GM18517 (cell line): ENCODE measurements at regions not wholly inside any gene's neighbourhood (a gene's known extent, or its start where the extent isn't known, plus 50 kb on each side); places are given as distances from the start of the nearest gene placed in this dataset.
"Not testable (repeated sequence)": the region's sequence is repeated elsewhere in the genome, so short reads cannot be mapped to it uniquely, and the experiment has no call there.

ENCODE experiments used
- ATAC-seq: cut with Tn5 transposase; IDR thresholded peaks from one replicate; pipeline ENCODE4 v1.9.1; 2021; ENCODE audit warnings: mild to moderate bottlenecking, moderate library complexity; ENCODE audit not compliant: unreplicated experiment

GRCh38 chr2:145927131-145927950 lies 1407.4 kb upstream of the ZEB2 start:
- ATAC-seq: no peak

GRCh38 chr2:145925591-145925990 lies 1405.7 kb upstream of the ZEB2 start:
- no peak for ATAC-seq

- no peak for ATAC-seq
These were observed 1399.6 kb upstream of the ZEB2 start for GRCh38 chr2:145919477-145919876.

- ATAC-seq: no peak
These were observed 1399.0 kb upstream of the ZEB2 start for GRCh38 chr2:145918951-145919350.

- no peak for ATAC-seq
These were observed 1396.9 kb upstream of the ZEB2 start for GRCh38 chr2:145916799-145917198.

- no peak for ATAC-seq
These were observed 1394.8 kb upstream of the ZEB2 start for GRCh38 chr2:145914716-145915115.

- ATAC-seq: peak; percentile 42
These were observed 1390.5 kb upstream of the ZEB2 start for GRCh38 chr2:145910416-145910815.

- no peak for ATAC-seq
These were observed 1389.8 kb upstream of the ZEB2 start for GRCh38 chr2:145909766-145910165.

GRCh38 chr2:145909175-145909755 lies 1389.3 kb upstream of the ZEB2 start:
- no peak for ATAC-seq

- no peak for ATAC-seq
These were observed 1386.4 kb upstream of the ZEB2 start for GRCh38 chr2:145906354-145906753.

- ATAC-seq: no peak
These were observed 1385.5 kb upstream of the ZEB2 start for GRCh38 chr2:145905371-145905770.

GRCh38 chr2:145897151-145897550 lies 1377.2 kb upstream of the ZEB2 start:
- no peak for ATAC-seq

GRCh38 chr2:145887915-145888314 lies 1368.0 kb upstream of the ZEB2 start:
- no peak for ATAC-seq

- ATAC-seq: not testable (repeated sequence)
These were observed 1361.1 kb upstream of the ZEB2 start for GRCh38 chr2:145880997-145881396.

GRCh38 chr2:145875016-145875415 lies 1355.1 kb upstream of the ZEB2 start:
- no peak for ATAC-seq

- ATAC-seq: no peak
These were observed 1354.5 kb upstream of the ZEB2 start for GRCh38 chr2:145874466-145874865.

- ATAC-seq: no peak
These were observed 1344.6 kb upstream of the ZEB2 start for GRCh38 chr2:145864501-145864900.

- ATAC-seq: no peak
These were observed 1342.0 kb upstream of the ZEB2 start for GRCh38 chr2:145861940-145862339.

GRCh38 chr2:145860083-145860482 lies 1340.2 kb upstream of the ZEB2 start:
- no peak for ATAC-seq

GRCh38 chr2:145855142-145855541 lies 1335.2 kb upstream of the ZEB2 start:
- ATAC-seq: no peak

GRCh38 chr2:145854039-145854755 lies 1334.3 kb upstream of the ZEB2 start:
- no peak for ATAC-seq

- no peak for ATAC-seq
These were observed 1331.8 kb upstream of the ZEB2 start for GRCh38 chr2:145851730-145852129.
